ENCODE measurements at regions not wholly inside any gene's neighbourhood (a gene's known extent, or its start where the extent isn't known, plus 50 kb on each side); places are given as distances from the start of the nearest gene placed in this dataset.

- DNase-seq (no peak), ATAC-seq (ENCODE audit: poor library complexity) (no peak)
- no peak for TF ChIP-seq CTCF (IDR thresholded peaks at IDR 0.05)
- Mint-ChIP-seq H3K4me1 (ENCODE audit: low read depth) (no peaks in the 10 kb centered on the region), H3K27me3 (no peaks in the 10 kb centered on the region), H3K36me3 (ENCODE audit: low read depth) (no peaks in the 10 kb centered on the region), H3K9me3 (peaks cover 12% of the 10 kb centered on the region), H3K4me3 (no peak overlapping the region), H3K27ac (no peak overlapping the region)
- Histone ChIP-seq H3K36me3 (ENCODE audit: insufficient read depth, low read length) (no peaks in the 10 kb centered on the region), H3K4me1 (ENCODE audit: insufficient read depth, low read length) (no peaks in the 10 kb centered on the region), H3K27me3 (ENCODE audit: control insufficient read depth in 1 of 2, insufficient read depth in 2 of 2, low read length in 2 of 2) (no peaks in the 10 kb centered on the region), H3K27ac (ENCODE audit: low read depth in 1 of 2, low read length in 2 of 2) (no peak overlapping the region), H3K9me3 (ENCODE audit: control insufficient read depth in 1 of 2, insufficient read depth in 1 of 2, low read length in 2 of 2) (no peaks in the 10 kb centered on the region), H3K4me3 (ENCODE audit: low read length) (no peak overlapping the region)
- CTCF ChIA-PET, result no interaction called here
- intact Hi-C loops (cut with DNase I, micrococcal nuclease), result no loop called here
- POLR2A ChIA-PET, result no interaction called here
Observed at GRCh38 chr4:12987284-12987683, 496.9 kb downstream of the RAB28 start.

GRCh38 chr4:12979797-12980196 lies 504.3 kb downstream of the RAB28 start:
- POLR2A ChIA-PET, result no interaction called here
- no peaks in the 10 kb centered on the region for H3K27me3 Mint-ChIP-seq
- Histone ChIP-seq H3K27ac (ENCODE audit: low read depth in 1 of 2, low read length in 2 of 2) (no peak overlapping the region), H3K27me3 (ENCODE audit: control insufficient read depth in 1 of 2, insufficient read depth in 2 of 2, low read length in 2 of 2) (no peaks in the 10 kb centered on the region), H3K4me3 (ENCODE audit: low read length) (no peak overlapping the region), H3K4me1 (ENCODE audit: insufficient read depth, low read length) (no peaks in the 10 kb centered on the region), H3K36me3 (ENCODE audit: insufficient read depth, low read length) (no peaks in the 10 kb centered on the region), H3K9me3 (ENCODE audit: control insufficient read depth in 1 of 2, insufficient read depth in 1 of 2, low read length in 2 of 2) (peaks cover 0 to 5% of the 10 kb centered on the region in 2 experiments)
- CTCF ChIA-PET, result no interaction called here
- ATAC-seq (ENCODE audit: poor library complexity) (no peak), DNase-seq (no peak)
- no peak for TF ChIP-seq CTCF (IDR thresholded peaks at IDR 0.05)
- H3K9me3 Mint-ChIP-seq, result peaks cover 13% of the 10 kb centered on the region
- no peaks in the 10 kb centered on the region for H3K36me3 Mint-ChIP-seq (ENCODE audit: low read depth)
- H3K4me1 Mint-ChIP-seq (ENCODE audit: low read depth), result no peaks in the 10 kb centered on the region
- no peak overlapping the region for H3K27ac Mint-ChIP-seq
- intact Hi-C loops (cut with DNase I, micrococcal nuclease), result no loop called here
- no peak overlapping the region for H3K4me3 Mint-ChIP-seq

GRCh38 chr4:12978310-12978709 lies 505.8 kb downstream of the RAB28 start:
- H3K27me3 ChIP-seq (ENCODE audit: control insufficient read depth in 1 of 2, insufficient read depth in 2 of 2, low read length in 2 of 2), result no peaks in the 10 kb centered on the region
- CTCF ChIA-PET, result no interaction called here
- ATAC-seq (ENCODE audit: poor library complexity), result no peak
- POLR2A ChIA-PET, result no interaction called here
- intact Hi-C loops (cut with DNase I, micrococcal nuclease), result no loop called here
- H3K9me3 ChIP-seq (ENCODE audit: control insufficient read depth in 1 of 2, insufficient read depth in 1 of 2, low read length in 2 of 2), result peaks cover 0 to 5% of the 10 kb centered on the region in 2 experiments
- Mint-ChIP-seq H3K36me3 (ENCODE audit: low read depth) (no peaks in the 10 kb centered on the region), H3K27ac (no peak overlapping the region), H3K27me3 (no peaks in the 10 kb centered on the region), H3K9me3 (peaks cover 12% of the 10 kb centered on the region), H3K4me3 (no peak overlapping the region), H3K4me1 (ENCODE audit: low read depth) (no peaks in the 10 kb centered on the region)
- DNase-seq, result no peak
- H3K36me3 ChIP-seq (ENCODE audit: insufficient read depth, low read length), result no peaks in the 10 kb centered on the region
- H3K27ac ChIP-seq (ENCODE audit: low read depth in 1 of 2, low read length in 2 of 2), result no peak overlapping the region
- TF ChIP-seq CTCF (IDR thresholded peaks at IDR 0.05), result no peak
- no peaks in the 10 kb centered on the region for H3K4me1 ChIP-seq (ENCODE audit: insufficient read depth, low read length)
- H3K4me3 ChIP-seq (ENCODE audit: low read length), result no peak overlapping the region
